Hindlimb muscle (tissue), 1 donor: ENCODE measurements at regions not wholly inside any gene's neighbourhood (a gene's known extent, or its start where the extent isn't known, plus 50 kb on each side); places are given as distances from the start of the nearest gene placed in this dataset.

Experiments
- DNase-seq: peaks from one replicate; pipeline ENCODE4 v3.0.0-alpha.2; 2013

DNA sequence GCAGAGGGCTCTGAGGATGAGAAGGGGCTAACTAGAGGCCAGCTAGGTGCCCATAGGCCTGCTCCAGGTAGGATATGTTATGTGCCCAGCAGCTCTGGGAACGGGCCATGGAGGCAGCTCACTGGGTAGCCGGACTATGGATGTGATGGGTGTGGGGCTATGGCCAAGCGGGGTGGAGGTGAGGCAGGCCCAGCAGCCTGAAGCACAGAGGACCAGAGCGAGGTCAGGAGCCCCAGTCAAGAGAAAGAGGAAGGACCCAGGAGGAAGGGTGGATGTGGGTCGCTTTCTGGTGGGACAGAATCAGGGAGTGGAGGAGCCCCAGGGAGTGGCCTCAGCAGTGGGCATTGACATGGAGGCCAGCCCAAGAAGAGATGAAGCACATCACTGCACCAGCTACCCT, 117.9 kb upstream of the MLN start:
- DNase-seq, result no peak

DNA sequence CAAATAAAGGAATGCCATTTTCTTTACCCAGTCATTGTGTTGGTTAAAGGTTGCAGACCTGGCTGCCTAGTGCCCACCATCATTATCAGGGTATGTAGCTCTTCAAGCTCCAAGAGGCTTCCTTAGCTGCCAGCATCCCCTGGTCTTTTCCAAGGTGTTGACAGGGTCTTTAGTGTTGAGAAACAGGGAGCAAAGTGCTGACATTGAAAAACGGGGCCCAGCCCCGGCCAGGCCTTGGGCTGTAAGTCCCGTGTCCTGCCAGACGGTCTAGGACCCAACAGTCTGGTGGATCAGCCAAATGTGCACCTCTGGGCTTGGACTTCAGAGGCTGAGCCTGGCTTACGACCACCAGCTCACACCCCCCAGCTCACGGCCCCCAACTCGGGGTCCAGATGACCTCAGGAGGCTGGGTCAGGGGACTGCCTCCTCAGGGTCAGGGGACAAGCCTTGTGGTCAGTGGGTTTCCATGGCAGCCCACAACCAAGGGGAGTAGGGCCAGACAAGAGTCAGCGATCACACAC, 114.4 kb upstream of the MLN start:
- DNase-seq, result no peak

DNA sequence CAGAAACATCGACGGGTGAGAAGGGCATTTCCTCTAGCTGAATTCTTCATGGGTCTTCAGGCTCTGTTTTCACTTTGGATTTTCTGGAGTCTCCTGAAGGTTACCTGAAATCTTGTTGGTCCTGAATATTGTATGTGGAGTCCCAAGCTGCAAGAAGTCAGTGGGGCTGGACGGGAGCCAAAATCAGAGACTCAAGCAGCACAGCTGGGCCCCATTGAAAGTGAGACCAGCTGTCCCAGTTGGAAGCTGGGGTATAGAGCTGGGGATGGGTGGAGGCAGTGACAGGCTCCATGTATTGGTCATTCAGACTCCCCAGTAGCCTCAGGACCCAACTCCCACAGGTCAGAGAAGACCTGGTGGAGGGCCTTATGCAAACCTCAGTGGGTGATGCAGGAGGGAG, 111.3 kb upstream of the MLN start:
- DNase-seq, result no peak

DNA sequence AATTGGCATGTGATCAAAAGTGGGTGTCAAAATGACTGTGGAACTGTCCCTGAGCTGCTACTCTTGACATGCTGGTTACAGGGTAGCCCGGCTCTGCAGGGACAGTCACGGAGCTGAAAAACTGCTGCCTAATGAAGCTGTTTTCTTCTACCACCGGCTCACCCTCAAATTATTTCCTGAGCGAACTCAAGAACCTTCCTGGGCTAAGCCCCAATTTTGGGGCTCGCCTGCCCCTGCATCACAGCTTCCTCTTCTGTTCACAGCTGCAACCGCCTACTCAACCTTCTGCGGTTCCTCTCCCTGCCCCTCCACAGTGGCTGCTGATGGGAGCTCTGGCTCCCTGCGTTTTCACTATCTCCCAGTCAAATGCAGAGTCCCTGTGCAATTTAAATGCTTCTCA, 110.8 kb upstream of the MLN start:
- DNase-seq, result no peak

DNA sequence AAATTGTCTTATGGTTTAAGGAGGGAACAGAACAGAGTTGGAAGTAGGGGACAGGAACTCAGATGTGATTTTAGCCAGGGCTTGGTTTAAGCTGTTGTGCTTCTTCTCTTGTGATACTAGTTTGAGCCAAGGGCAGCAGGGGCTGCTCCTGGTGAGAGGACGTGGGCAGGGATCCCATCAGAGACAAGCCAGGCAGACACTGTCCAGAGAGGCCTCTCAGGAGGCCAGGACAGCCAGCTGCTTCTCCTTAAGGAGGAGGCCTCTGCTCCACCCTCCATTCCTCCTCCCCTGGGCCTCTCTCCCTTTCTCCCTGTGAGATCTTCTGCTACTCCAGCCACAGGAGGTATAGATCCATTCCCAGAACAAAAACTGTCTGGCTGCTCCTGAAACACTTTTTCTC, 108.4 kb upstream of the MLN start:
- DNase-seq, result no peak

DNA sequence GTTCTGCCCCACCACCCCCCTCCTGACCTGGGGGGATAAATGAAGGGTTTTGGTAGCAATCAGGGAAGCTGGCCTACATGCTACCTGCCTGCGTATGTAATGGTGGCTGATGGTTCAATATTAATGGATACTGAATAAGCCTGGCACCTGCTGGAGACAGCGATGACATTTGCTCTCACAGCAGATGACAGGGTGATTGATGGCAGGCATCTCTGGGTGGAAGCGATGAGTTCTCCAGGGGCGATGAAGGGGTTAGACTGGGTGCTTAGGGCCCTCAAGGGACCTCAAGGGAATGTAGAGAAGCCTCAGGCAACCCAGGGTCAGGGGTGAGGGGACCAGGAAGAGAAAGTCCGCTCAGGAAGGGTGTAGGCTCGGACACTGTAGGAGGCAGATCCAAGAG, 107.7 kb upstream of the MLN start:
- DNase-seq, result no peak

DNA sequence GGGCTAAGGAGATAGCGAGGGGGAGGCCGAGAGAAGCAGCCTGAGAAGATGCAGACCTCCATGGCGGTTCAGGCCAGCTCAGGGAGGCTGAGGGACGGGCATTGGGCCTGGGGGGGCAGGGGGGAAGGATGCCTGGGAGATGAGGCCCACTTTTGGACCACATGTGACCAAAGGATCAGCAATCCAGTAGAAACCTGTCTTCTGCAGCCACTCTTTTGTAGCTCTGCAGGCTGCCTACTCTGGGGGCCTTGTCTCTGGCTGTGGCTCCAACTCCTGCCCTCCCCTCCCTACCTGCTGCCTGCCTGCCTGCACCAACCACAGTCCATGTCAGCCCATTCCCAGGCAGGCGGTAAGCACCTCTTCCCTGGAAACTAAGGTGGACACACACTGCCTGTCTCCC, 106.8 kb upstream of the MLN start:
- DNase-seq, result no peak

DNA sequence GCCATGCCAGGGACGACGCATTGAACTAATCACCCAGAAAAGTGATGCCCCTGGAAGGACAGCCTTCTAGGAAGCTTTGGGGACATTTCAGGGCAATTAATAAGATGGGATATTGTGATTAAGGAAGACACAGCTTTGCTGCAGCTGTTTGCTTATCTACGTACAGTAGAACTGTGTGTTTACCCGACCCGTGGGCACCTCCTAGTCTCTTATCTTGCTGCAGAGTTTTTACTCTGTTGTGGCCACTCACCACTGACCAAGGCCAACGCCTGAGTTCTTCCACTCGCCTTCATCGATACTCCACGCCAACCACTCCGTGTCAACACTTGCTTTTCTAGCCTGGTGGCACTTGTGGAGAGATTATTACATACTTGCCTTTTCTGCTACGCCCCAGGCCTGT, 105.9 kb upstream of the MLN start:
- no peak for DNase-seq

DNA sequence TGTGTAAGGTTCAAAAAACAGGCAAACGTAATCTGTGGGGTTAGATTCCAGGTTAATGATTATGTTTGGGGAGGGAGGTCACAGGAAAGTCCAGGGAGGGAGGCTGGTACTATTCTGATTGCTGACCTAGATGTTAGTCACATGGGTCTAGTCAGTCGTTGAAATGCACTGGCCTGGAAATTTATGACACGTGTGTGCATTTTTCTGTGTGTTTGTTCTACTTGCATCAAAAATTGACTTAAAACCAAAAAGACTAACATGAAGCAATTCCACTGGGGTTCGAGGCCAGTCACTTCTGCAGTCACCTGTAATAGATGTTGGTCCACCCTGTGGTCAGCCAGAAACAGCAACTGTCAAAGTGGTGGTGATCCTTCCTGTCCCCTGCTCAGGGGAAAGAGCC, 104.2 kb upstream of the MLN start:
- DNase-seq, result no peak

DNA sequence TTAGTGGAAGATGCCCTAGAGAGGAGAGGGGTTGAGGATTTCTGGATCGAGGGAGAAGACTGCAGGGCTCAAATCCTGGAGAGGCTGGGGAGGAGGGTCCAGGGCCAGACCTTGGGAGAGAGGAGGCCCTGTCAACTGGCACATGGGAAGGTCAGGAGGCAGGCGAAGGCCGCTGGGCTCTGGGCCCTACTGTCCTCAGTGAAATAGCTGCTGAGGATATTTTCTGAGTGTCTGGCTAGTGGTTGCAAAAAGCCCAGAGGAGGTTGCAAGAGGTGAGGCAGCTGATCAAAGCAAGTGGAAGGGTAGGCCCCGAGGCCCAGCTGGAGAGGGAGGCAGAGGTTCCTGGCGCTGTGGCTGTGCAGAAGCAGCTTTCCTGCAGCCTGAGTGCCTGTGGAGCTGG, 103.4 kb upstream of the MLN start:
- DNase-seq, result no peak

DNA sequence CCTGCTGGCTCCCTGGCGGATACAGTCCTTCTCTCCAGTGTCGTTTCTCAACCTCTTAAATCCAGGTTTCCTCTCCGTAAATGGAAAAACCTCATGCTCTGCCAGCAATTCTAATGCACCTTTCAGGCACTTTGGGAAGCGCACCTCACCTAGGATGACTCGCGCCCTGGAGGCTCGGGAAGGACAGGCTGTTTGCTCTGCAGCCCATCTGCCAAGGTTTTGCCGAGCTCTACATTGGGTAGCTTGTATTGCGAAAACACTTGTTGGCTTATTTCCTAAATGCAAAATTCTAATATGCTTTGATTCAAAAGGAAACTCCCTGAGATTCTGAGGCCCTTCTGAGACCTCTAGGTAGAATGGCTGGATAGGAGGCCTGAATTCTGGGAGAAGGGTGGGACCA, 102.6 kb upstream of the MLN start:
- DNase-seq, result no peak

DNA sequence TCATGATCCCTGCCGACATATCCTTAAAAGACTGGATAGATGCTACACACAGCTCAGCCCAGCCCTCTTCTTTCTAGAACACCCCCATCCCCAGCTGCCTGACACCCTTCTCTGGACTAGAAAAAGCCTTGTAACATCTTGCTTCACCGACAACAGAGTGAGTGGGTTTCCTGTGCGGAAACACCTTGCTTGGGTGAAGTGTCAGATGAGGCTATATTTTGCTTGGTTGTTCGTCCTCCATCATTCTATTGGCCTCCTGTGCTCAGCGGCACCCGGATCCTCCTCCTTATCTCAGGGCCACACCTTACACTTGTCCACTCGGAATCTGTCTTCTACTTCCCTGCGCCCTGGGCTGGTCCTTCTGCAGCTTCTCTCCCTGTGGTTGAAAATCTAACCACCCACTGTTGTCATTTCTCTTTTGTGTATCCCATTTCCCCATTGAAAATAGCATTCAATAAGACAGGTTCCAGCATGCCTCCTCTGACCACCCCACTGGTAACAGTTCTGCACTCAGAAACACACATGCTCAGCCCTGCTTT, 101.3 kb upstream of the MLN start:
- DNase-seq, result no peak

DNA sequence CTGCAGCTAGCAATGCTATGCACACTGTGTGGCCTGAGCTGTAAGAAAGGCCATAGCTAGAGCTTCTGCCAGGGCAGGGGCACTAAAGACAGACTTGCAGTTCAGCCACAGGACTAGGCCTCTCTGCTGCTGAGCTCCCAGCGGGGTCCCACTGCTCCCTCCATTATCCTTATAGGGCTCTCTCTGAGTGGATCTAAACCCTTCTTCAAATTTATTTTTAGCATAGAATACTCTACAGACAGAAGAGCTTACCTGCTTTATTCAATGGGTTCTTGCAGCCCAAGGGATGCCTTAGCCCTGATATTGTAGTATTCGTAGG, 100.9 kb upstream of the MLN start:
- no peak for DNase-seq

DNA sequence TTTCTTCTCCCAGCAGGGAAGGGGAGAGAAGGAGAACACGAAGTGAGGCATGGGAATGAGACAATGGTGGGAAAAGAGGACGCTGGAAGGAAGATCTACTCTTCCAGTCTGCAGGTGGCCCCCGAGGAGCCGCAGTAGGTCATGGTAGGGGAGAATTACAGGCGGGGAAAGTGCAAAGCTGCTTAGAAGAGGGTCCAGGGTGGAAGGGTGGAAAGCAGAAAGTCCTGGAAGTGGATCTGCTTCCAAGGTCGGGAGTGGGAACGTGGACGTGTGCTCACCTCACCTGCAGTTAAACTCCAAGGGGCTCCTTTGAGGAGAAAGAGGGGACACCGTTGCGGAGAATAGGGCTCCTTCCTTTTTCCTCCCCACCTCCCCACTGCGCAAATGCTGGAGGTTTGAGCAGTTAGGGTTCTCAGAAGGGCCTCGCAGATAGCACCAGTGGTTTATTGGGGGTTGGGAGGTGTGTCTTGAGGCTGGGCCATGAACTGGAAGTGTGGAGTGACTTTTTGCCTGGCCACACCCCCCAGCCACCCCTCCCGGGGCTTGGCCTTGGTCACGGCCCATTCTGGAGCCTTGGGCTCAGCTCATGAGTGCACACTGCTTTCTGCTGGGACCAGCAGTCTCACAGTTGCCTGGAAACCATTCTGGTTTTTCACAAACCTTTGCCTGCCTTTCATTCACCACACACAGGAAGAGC, 100.4 kb upstream of the MLN start:
- no peak for DNase-seq

DNA sequence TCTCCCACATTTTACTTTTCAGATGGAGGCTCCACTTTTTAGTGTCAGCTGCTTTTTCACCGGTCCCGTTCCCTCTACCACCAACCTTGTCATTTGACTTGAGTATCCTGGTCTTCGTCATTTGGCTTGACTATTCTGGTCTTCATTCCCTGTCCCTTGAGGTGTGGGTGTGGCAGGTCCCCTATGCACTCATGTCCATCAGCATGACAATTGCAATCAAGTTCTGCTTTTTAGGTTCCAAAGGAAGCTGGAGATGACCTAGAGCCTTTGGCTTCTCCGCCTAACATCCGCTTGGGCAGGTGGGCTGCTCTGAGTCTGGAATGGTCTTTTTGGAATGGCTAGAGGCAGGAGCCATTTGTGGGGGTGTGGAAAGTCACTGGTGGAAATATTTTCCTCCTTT, 99.8 kb upstream of the MLN start:
- no peak for DNase-seq

DNA sequence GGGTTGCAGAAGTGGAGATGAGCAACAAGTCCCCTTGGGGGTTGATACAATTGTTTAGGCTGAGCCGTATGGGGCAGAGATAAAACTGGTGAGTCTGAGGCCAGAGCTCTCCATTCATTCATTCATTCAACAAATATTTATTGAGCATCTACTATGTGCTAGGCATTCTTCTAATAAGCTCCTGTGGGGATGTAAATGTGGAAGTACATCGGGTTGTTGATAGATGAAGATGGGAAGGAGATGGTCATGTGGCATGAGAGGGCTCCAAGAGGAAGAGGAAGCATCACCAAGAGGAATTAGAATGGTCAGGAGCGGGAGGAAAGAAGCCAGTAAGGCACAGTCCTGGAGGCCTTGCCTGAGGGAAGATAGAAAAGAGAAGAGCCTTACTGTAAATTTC, 98.7 kb upstream of the MLN start:
- no peak for DNase-seq

DNA sequence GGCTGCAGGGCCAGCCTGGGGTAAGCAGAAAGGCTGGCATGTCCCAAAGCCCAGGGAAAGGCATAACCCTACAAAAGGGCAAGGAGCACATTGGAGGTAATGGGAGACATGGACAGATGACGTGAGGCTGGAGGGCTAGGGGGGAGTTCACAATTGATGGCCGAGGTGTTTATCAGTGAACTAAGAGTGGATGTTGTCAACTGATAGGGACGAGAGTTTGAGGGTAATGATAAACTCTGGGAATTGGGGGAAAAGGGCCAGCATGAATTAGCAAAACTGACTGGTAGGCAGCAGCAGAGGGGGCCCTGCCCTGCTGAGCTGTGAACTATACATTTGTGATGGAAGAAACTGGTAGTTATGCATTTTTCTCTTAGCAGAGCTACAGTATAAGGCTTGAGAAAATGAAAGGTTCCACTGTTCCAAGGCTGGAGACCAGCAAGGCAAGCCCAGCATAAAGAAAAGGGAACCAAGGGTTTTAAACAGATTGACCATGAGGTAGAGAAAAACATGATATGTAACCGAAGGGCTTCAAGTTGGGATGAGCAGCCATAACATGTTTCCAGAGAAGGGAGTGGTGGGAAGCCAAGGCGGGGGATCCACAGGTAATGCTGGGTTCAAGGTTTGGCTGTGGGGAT, 98.1 kb upstream of the MLN start:
- DNase-seq, result no peak

DNA sequence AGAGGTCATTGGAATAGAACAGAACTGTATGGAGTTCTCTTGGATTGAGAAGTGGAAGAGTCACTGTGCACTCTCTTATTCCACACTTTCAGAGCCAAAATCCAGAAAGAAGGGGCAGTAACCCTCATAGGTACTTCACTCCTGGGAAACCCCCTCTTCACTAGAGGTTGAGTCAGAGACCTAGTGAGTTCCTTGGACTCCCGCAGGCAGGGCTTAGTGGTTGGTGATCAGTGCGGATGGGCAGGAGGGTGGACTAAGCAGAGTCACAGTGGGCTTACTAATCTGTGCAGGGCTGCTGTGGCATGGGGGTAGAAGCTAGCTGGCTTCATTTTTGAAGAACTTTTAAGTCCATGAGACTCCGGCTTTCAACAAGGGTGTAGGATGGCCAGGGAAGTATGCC, 95.0 kb upstream of the MLN start:
- DNase-seq, result no peak

DNA sequence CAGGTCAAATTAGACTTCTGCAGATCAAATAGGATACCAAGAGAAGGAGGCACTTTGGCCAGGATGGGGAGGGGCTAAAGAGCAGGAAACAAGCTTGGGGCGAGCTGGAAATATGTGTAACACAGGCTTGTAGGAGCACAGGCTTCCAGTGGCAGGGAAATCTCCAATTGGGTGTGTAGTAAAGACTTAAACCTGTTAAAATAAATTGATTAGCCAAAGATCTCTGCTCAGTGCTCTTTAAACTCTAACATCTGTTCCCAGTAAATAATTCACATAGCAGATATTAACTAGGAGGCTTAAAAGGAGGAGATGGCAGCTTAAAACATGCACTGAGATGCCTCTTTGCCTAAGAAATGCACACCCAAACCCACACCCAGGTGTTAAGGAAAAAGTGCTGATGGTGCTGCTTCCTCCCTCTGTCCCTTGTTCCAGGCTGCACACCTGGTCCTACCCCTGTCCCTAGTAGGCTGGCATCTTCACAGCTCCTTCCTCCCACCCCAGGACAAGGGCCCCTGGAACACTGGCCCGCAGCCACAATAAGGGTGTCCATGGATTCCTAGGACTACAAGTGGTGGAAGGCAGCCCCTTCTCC, 93.5 kb upstream of the MLN start:
- no peak for DNase-seq

DNA sequence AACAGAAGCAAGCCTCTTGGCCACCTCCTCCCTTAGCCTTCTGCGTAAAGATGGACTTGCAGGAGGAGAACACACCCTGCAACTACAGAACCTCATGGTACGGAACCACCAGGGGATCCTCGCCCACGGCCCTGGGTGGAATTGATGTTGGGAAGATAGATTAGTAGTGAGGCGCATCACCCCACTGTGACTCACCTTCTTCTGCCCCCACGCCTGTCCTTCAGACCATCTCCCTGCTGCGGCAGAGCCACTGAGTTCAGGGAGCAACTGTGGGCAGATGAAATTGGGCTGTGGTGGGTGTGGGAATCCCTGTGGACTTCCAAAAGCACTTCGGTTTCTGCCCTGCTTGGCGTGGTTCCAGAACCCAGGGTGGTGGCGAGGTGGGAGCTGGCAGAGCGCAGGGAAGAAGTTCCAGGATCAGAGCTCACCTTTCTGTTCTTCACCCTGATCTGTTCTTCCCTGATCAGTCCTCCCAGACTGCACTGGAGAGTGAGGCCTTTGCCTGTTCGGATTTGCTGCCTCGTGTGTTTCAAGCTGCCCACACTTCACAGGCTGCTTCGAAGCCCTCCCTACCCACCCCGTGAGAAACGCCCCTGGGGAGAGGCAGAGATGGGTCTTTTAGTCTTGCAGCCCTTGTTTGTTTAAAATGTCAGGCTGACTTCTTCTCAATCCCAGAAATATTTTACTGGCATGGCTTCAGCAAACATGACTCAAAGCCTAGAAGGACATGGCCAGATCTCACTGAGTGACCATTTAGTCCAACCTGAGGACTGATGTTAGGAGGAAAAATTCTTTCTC, 92.8 kb upstream of the MLN start:
- DNase-seq, result no peak

DNA sequence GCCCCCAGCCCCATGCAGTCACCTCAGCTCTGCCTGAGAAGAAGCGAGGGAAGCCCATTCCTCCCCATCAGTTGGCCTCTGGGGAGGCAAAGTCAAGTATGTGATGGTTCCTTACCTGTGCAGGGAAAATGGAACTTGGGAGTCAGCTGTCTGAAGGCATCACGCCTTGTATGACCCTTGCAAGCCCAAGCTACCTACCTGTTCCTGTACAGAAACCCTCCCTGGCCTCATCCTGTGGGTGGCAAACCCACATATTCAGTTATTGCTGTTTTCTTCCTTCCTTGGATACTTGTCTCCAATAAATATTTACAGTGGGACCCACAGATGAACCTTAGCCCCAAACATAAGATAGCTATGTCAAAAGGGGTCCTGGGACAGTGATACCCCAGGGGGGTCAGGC, 92.2 kb upstream of the MLN start:
- no peak for DNase-seq

DNA sequence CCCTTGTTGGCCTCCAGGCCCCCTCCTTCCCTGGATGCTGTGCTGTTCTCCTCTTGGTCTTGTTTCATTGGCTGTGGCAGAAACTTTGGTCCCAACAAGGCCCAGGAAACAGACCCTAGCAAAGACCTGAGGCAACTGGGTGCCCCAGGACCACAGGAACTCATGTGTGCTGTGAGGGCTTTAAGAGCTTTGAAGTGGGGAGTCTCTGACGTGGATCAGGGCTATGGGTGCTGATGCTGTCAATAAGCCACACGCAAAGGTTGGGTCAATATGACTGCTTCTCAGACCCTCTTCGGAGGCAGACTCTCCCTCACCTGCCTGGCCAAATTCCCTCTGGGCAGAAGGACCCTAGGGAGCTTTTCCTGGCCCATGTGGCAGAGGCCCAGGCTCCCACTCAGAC, 91.5 kb upstream of the MLN start:
- DNase-seq, result no peak

DNA sequence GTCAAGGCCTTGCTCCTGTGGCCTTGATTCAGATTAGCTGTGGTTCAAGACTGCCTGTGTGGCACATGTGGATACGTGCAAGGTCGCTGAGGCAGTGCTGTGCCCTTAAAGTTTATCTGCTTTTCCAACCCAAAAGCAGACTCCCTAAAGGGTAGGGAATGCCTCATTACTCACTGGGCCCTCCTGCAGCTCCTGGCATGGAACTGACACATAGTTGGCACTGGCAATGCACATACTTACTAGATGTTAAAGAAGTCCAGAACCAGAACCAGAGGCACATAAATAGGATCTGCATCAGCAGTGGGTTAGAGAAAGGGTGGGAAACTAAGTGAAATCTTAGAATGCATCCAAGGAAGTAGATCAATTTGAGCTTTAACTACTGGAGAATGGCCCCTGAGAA, 90.6 kb upstream of the MLN start:
- DNase-seq, result no peak
